ENCODE measurements at regions not wholly inside any gene's neighbourhood (a gene's known extent, or its start where the extent isn't known, plus 50 kb on each side); places are given as distances from the start of the nearest gene placed in this dataset.

GRCh38 chr1:30328401-30329262 is 394.8 kb downstream of the MATN1 start:
- POLR2A ChIA-PET, result no interaction called here
- CTCF ChIA-PET, result no interaction called here
- Histone ChIP-seq H3K4me3 (replicated peaks in 1 of 2; ENCODE audit: low read depth in 1 of 2, low read length in 2 of 2) (no peak overlapping the region), H3K9me2 (ENCODE audit: insufficient read depth) (no peaks in the 10 kb centered on the region), H3K9ac (ENCODE audit: low read length) (no peak overlapping the region), H3K4me2 (ENCODE audit: low read length) (no peak overlapping the region), H3K4me1 (ENCODE audit: control insufficient read depth in 1 of 2, insufficient read depth in 2 of 2, low read length in 2 of 2) (no peaks in the 10 kb centered on the region), H3K27me3 (ENCODE audit: insufficient read depth, low read length) (no peaks in the 10 kb centered on the region), H3K79me2 (ENCODE audit: insufficient read depth, low read length) (no peaks in the 10 kb centered on the region), H3K27ac (ENCODE audit: low read depth, low read length) (no peak overlapping the region), H2AFZ (ENCODE audit: low read depth, low read length, poor library complexity, severe bottlenecking) (no peak overlapping the region), H3K36me3 (ENCODE audit: control insufficient read depth in 1 of 2, insufficient read depth in 2 of 2, low read length in 2 of 2) (no peaks in the 10 kb centered on the region), H4K20me1 (ENCODE audit: insufficient read depth) (no peaks in the 10 kb centered on the region), H3K9me3 (ENCODE audit: control insufficient read depth in 1 of 2, insufficient read depth in 1 of 2, low read depth in 1 of 2, low read length in 2 of 2) (no peaks in the 10 kb centered on the region)
- BruUV-seq (replicated peaks), result no TSS peak
- intact Hi-C loops (cut with micrococcal nuclease), result no loop called here
- no peak for DNase-seq (ENCODE audit: low read depth, low spot score)
- ATAC-seq, result no peak
- TF ChIP-seq ELF1 (IDR thresholded peaks at IDR 0.05; ENCODE audit: borderline replicate concordance, low read depth) (no peak), ATF3 (IDR thresholded peaks at IDR 0.05) (no peak), JUND (IDR thresholded peaks at IDR 0.05) (no peak)
- RAD21 ChIA-PET (ENCODE audit: low non-redundant PET in 1 of 2, low total read pairs in 2 of 2, uncharacterized antibody in 2 of 2, unreplicated experiment in 2 of 2), result no interaction called here

GRCh38 chr1:30328100-30328370 is 395.4 kb downstream of the MATN1 start:
- no peak overlapping the region for H3K27ac ChIP-seq (ENCODE audit: low read depth, low read length)
- H4K20me1 ChIP-seq (ENCODE audit: insufficient read depth), result no peaks in the 10 kb centered on the region
- ChIA-PET RAD21 (ENCODE audit: low non-redundant PET in 1 of 2, low total read pairs in 2 of 2, uncharacterized antibody in 2 of 2, unreplicated experiment in 2 of 2) (no interaction called here), POLR2A (no interaction called here), CTCF (no interaction called here)
- H3K4me2 ChIP-seq (ENCODE audit: low read length), result no peak overlapping the region
- intact Hi-C loops (cut with micrococcal nuclease), result no loop called here
- no peak overlapping the region for H3K4me3 ChIP-seq (replicated peaks in 1 of 2; ENCODE audit: low read depth in 1 of 2, low read length in 2 of 2)
- TF ChIP-seq ZFX (IDR thresholded peaks at IDR 0.05), result no peak
- no peak for TF ChIP-seq SP1 (IDR thresholded peaks at IDR 0.05; ENCODE audit: low read depth)
- no peak for TF ChIP-seq TCF7L2 (IDR thresholded peaks at IDR 0.05; ENCODE audit: borderline replicate concordance, extremely low read depth, insufficient read depth, insufficient read length)
- TF ChIP-seq ZBTB33 (IDR thresholded peaks at IDR 0.05; ENCODE audit: extremely low read depth, insufficient replicate concordance, low read length), result no peak
- TF ChIP-seq FOSL1 (IDR thresholded peaks at IDR 0.05; ENCODE audit: low read depth), result no peak
- no peak for TF ChIP-seq JUND (IDR thresholded peaks at IDR 0.05)
- no peak for TF ChIP-seq EGR1 (IDR thresholded peaks at IDR 0.05; ENCODE audit: low read depth)
- TF ChIP-seq REST (IDR thresholded peaks at IDR 0.05; ENCODE audit: low read depth), result no peak
- no peak for TF ChIP-seq EZH2phosphoT487 (IDR thresholded peaks at IDR 0.05; ENCODE audit: borderline replicate concordance)
- no peak for TF ChIP-seq CBX3 (IDR thresholded peaks at IDR 0.05; ENCODE audit: low read depth)
- no peak for TF ChIP-seq RAD21 (IDR thresholded peaks at IDR 0.05; ENCODE audit: low read depth)
- no peak for TF ChIP-seq YY1 (IDR thresholded peaks at IDR 0.05; ENCODE audit: extremely low read depth, insufficient replicate concordance, low read depth, low read length)
- no peak overlapping the region for H3K9ac ChIP-seq (ENCODE audit: low read length)
- no TSS peak for BruUV-seq (replicated peaks)
- H2AFZ ChIP-seq (ENCODE audit: low read depth, low read length, poor library complexity, severe bottlenecking), result no peak overlapping the region
- DNase-seq (ENCODE audit: low read depth, low spot score) (no peak), ATAC-seq (no peak)
- no peaks in the 10 kb centered on the region for H3K4me1 ChIP-seq (ENCODE audit: control insufficient read depth in 1 of 2, insufficient read depth in 2 of 2, low read length in 2 of 2)
- H3K9me2 ChIP-seq (ENCODE audit: insufficient read depth), result no peaks in the 10 kb centered on the region
- no peaks in the 10 kb centered on the region for H3K27me3 ChIP-seq (ENCODE audit: insufficient read depth, low read length)
- H3K79me2 ChIP-seq (ENCODE audit: insufficient read depth, low read length), result no peaks in the 10 kb centered on the region
- H3K36me3 ChIP-seq (ENCODE audit: control insufficient read depth in 1 of 2, insufficient read depth in 2 of 2, low read length in 2 of 2), result no peaks in the 10 kb centered on the region
- H3K9me3 ChIP-seq (ENCODE audit: control insufficient read depth in 1 of 2, insufficient read depth in 1 of 2, low read depth in 1 of 2, low read length in 2 of 2), result no peaks in the 10 kb centered on the region

All from HCT116 (cell line).